GM23338 (cell line): ENCODE measurements at regions not wholly inside any gene's neighbourhood (a gene's known extent, or its start where the extent isn't known, plus 50 kb on each side); places are given as distances from the start of the nearest gene placed in this dataset.

ENCODE experiments used
- ATAC-seq: fragments of 200-7000 bp; cut with Tn5 transposase; 3 replicates; pipeline ENCODE4 v1.9.1; 2020
- DNase-seq: peaks from one replicate; pipeline ENCODE4 v3.0.0-alpha.2; 2015; ENCODE audit warnings: low spot score
- H2AFZ ChIP-seq: fragments of 200-600 bp; sonication (generic); 2 replicates; pipeline ENCODE4 v1.8.0; 2016; ENCODE audit warnings: antibody characterized with exemption, mild to moderate bottlenecking, moderate library complexity
- H3F3A ChIP-seq: fragments of 200-600 bp; sonication (generic); replicated peaks from 2 replicates; pipeline ENCODE4 v1.8.0; 2017; ENCODE audit warnings: antibody characterized with exemption, mixed run types, low read depth
- H3K27ac ChIP-seq: fragments of 200-600 bp; sonication (generic); 2 replicates; pipeline ENCODE4 v1.6.1; 2016; ENCODE audit warnings: low read depth
- H3K27me3 ChIP-seq: fragments of 200-600 bp; sonication (generic); 2 replicates; pipeline ENCODE4 v1.8.0; 2016; ENCODE audit warnings: mild to moderate bottlenecking, mixed run types, moderate library complexity; ENCODE audit not compliant: insufficient read depth
- H3K36me3 ChIP-seq: fragments of 200-600 bp; sonication (generic); 2 replicates; pipeline ENCODE4 v1.8.0; 2016; ENCODE audit warnings: mild to moderate bottlenecking; ENCODE audit not compliant: insufficient read depth
- H3K4me1 ChIP-seq: fragments of 200-600 bp; sonication (generic); 2 replicates; pipeline ENCODE4 v1.8.0; 2016; ENCODE audit warnings: mild to moderate bottlenecking, moderate library complexity; ENCODE audit not compliant: insufficient read depth
- H3K4me2 ChIP-seq: fragments of 200-600 bp; sonication (generic); 2 replicates; pipeline ENCODE4 v1.7.1; 2017; ENCODE audit warnings: mixed run types
- H3K4me3 ChIP-seq: fragments of 200-600 bp; sonication (generic); 2 replicates; pipeline ENCODE4 v1.6.1; 2016; ENCODE audit warnings: mixed run types
- H3K79me2 ChIP-seq: fragments of 200-600 bp; sonication (generic); replicated peaks from 2 replicates; pipeline ENCODE4 v1.8.0; 2017; ENCODE audit warnings: mild to moderate bottlenecking; ENCODE audit not compliant: insufficient read depth
- H3K9me2 ChIP-seq: fragments of 200-600 bp; sonication (generic); 2 replicates; pipeline ENCODE4 v1.8.0; 2017; ENCODE audit not compliant: insufficient read depth
- H4K20me1 ChIP-seq: fragments of 200-600 bp; sonication (generic); replicated peaks from 2 replicates; pipeline ENCODE4 v1.8.0; 2017; ENCODE audit warnings: mild to moderate bottlenecking; ENCODE audit not compliant: insufficient read depth
- H3K27ac Mint-ChIP-seq: 2 replicates; pipeline ENCODE4 v1.8.0; 2020; ENCODE audit warnings: inconsistent platforms, mild to moderate bottlenecking, moderate library complexity, mixed read lengths
- H3K27me3 Mint-ChIP-seq: 3 replicates; pipeline ENCODE4 v1.8.0; 2022; ENCODE audit warnings: low read depth, mild to moderate bottlenecking, moderate library complexity, mixed read lengths, inconsistent platforms; ENCODE audit not compliant: insufficient read depth, poor library complexity
- H3K36me3 Mint-ChIP-seq: 3 replicates; pipeline ENCODE4 v1.8.0; 2021; ENCODE audit warnings: low read depth, mild to moderate bottlenecking, inconsistent platforms, moderate library complexity, mixed read lengths
- H3K4me1 Mint-ChIP-seq: 3 replicates; pipeline ENCODE4 v1.8.0; 2020; ENCODE audit warnings: mild to moderate bottlenecking, inconsistent platforms, mixed read lengths
- H3K4me3 Mint-ChIP-seq: 3 replicates; pipeline ENCODE4 v1.8.0; 2021; ENCODE audit warnings: moderate library complexity, mild to moderate bottlenecking, inconsistent platforms, mixed read lengths
- H3K9me3 Mint-ChIP-seq: 3 replicates; pipeline ENCODE4 v1.8.0; 2020; ENCODE audit warnings: moderate library complexity, mild to moderate bottlenecking, inconsistent platforms, mixed read lengths
- CREB1 ChIP-seq: fragments of 250-450 bp; sonication (Bioruptor Pico); IDR thresholded peaks from 2 replicates; pipeline ENCODE4 v1.5.0; 2020; ENCODE audit warnings: low read depth, mild to moderate bottlenecking, moderate library complexity
- CTCF ChIP-seq, 2 experiments: fragments of 200-600 bp in 1 of 2; sonication (generic) in 1 of 2; conservative IDR thresholded peaks; 2 replicates each; pipeline versions ENCODE4 v1.5.1 to v1.6.1; 2016 to 2017; ENCODE audit warnings: antibody characterized with exemption in 2 of 2, low read depth in 2 of 2, mild to moderate bottlenecking in 2 of 2, moderate library complexity in 1 of 2
- ETS1 ChIP-seq: IDR thresholded peaks from 2 replicates; pipeline ENCODE4 v1.6.1; 2016; ENCODE audit warnings: antibody characterized with exemption
- EZH2 ChIP-seq: fragments of 200-600 bp; sonication (generic); IDR thresholded peaks from one replicate; pipeline ENCODE4 v1.8.0; 2017; ENCODE audit warnings: antibody characterized with exemption, mild to moderate bottlenecking, low read depth; ENCODE audit not compliant: unreplicated experiment
- EZH2phosphoT487 ChIP-seq: fragments of 200-600 bp; sonication (generic); IDR thresholded peaks from one replicate; pipeline ENCODE4 v1.8.1; 2018; ENCODE audit warnings: antibody characterized with exemption; ENCODE audit not compliant: unreplicated experiment
- JUNB ChIP-seq: IDR thresholded peaks from one replicate; pipeline ENCODE4 v1.6.1; 2016; ENCODE audit warnings: antibody characterized with exemption; ENCODE audit not compliant: unreplicated experiment
- NANOG ChIP-seq: IDR thresholded peaks from 2 replicates; pipeline ENCODE4 v1.6.1; 2016; ENCODE audit warnings: antibody characterized with exemption, borderline replicate concordance
- POLR2AphosphoS5 ChIP-seq: IDR thresholded peaks from 2 replicates; pipeline ENCODE4 v1.6.1; 2016; ENCODE audit warnings: antibody characterized with exemption, low read depth
- REST ChIP-seq: IDR thresholded peaks from one replicate; pipeline ENCODE4 v1.6.1; 2018; ENCODE audit warnings: antibody characterized with exemption; ENCODE audit not compliant: unreplicated experiment
- STAT1 ChIP-seq: IDR thresholded peaks from one replicate; pipeline ENCODE4 v1.6.1; 2016; ENCODE audit warnings: antibody characterized with exemption; ENCODE audit not compliant: unreplicated experiment
- ZNF114 ChIP-seq: fragments of 250-450 bp; sonication (Bioruptor Pico); IDR thresholded peaks from 2 replicates; pipeline ENCODE4 v1.5.0; 2020; ENCODE audit warnings: mild to moderate bottlenecking, moderate library complexity
- ZNF331 ChIP-seq: fragments of 250-450 bp; sonication (Bioruptor Pico); IDR thresholded peaks from 2 replicates; pipeline ENCODE4 v1.5.0; 2020; ENCODE audit warnings: low read depth, mild to moderate bottlenecking, moderate library complexity

GRCh38 chr4:126004941-126005340, 690.2 kb downstream of the FAT4 start:
- Histone ChIP-seq H3F3A (no peaks in the 10 kb centered on the region), H3K79me2 (no peaks in the 10 kb centered on the region), H3K9me2 (no peaks in the 10 kb centered on the region), H3K4me1 (no peaks in the 10 kb centered on the region), H3K36me3 (no peaks in the 10 kb centered on the region), H3K27ac (no peak overlapping the region), H3K4me3 (no peak overlapping the region), H4K20me1 (no peaks in the 10 kb centered on the region), H3K4me2 (no peak overlapping the region), H2AFZ (peak overlapping the region; percentile 35; the same call in 1 of the 2 replicates), H3K27me3 (no peaks in the 10 kb centered on the region)
- no peaks in the 10 kb centered on the region for H3K27me3 Mint-ChIP-seq
- ATAC-seq: no peak; the same call in 2 of the 3 replicates
- peak overlapping the region; percentile 51; the same call in 1 of the 2 replicates for H3K27ac Mint-ChIP-seq
- no peaks in the 10 kb centered on the region for H3K36me3 Mint-ChIP-seq
- no peak overlapping the region for H3K4me3 Mint-ChIP-seq
- TF ChIP-seq NANOG: no peak
- no peak for TF ChIP-seq STAT1
- no peak for TF ChIP-seq JUNB
- no peak for TF ChIP-seq ZNF331 (CRISPR knock-in tag)
- no peak for TF ChIP-seq REST
- no peak for TF ChIP-seq EZH2phosphoT487
- TF ChIP-seq POLR2AphosphoS5: no peak
- TF ChIP-seq EZH2: no peak
- no peak for TF ChIP-seq CTCF (conservative IDR thresholded peaks at IDR 0.05; ENCODE audit: low read depth in 2 of 2)
- no peaks in the 10 kb centered on the region for H3K9me3 Mint-ChIP-seq
- DNase-seq: no peak
- peaks cover 3% of the 10 kb centered on the region; the same call in 1 of the 3 replicates for H3K4me1 Mint-ChIP-seq

GRCh38 chr4:126007142-126007541, 692.4 kb downstream of the FAT4 start:
- no peaks in the 10 kb centered on the region for H4K20me1 ChIP-seq
- Mint-ChIP-seq H3K36me3 (no peaks in the 10 kb centered on the region), H3K27me3 (no peaks in the 10 kb centered on the region)
- TF ChIP-seq ZNF331 (CRISPR knock-in tag) (no peak), EZH2 (no peak), ETS1 (no peak), CREB1 (CRISPR knock-in tag) (no peak), STAT1 (no peak), ZNF114 (CRISPR knock-in tag) (no peak)

More at GRCh38 chr4:126007142-126007541, 692.4 kb downstream of the FAT4 start:
- Mint-ChIP-seq H3K4me1 (peaks cover 3% of the 10 kb centered on the region; the same call in 1 of the 3 replicates), H3K27ac (no peak overlapping the region), H3K9me3 (no peaks in the 10 kb centered on the region), H3K4me3 (no peak overlapping the region)
- Histone ChIP-seq H3K27me3 (no peaks in the 10 kb centered on the region), H2AFZ (no peak overlapping the region), H3K4me3 (no peak overlapping the region), H3K9me2 (no peaks in the 10 kb centered on the region), H3K79me2 (no peaks in the 10 kb centered on the region), H3K36me3 (no peaks in the 10 kb centered on the region), H3K4me1 (no peaks in the 10 kb centered on the region), H3F3A (no peaks in the 10 kb centered on the region), H3K27ac (no peak overlapping the region), H3K4me2 (no peak overlapping the region)
- ATAC-seq: no peak
- DNase-seq: no peak
